ENCODE measurements at regions not wholly inside any gene's neighbourhood (a gene's known extent, or its start where the extent isn't known, plus 50 kb on each side); places are given as distances from the start of the nearest gene placed in this dataset.

DNA sequence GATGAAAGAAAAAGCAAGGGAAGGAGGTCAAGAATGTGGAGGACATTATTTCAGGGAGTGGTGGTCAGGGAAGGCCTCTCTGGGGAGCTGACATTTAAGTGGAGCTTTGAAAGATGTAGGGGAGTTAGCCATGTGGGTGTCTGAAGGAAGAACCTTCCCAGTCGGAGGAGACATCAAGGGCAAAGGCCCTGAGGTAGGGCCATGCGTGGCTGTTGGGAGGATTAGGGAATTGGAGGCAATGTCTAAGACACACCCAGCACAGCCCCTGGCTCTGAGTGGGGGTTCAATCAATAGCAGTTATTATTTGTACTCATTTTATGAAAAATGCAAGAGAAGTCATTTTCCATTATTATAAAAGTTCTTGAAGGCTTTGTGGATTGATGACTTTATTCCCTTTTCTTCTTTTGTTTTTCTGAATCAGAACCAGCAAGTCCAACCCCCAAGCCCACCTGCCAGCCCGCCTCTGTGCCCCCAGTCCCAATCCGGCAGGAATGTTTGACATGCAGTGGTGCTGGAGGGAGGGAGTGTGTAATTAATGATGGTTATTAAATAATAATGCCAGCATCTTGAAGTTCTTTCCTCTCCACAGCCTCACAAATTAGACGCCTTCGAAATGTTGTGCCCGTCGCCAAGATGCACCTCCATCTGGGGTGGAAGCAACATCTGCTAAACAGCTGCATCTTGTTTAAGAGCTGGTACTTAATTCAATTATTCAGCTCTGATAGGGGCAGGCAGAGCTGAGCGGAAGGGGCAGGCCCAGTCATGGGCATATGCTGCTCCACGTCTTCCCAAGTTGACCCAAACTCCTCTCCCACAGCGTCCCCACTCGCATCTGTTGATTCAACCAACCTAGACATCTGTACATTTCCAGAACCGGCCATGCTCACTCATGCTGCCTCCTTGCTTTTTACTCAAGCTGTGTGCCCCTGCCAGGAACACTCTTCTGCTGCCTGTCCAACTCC, 81.3 kb upstream of the SIRPA start:
- TF ChIP-seq, protein P1, sequence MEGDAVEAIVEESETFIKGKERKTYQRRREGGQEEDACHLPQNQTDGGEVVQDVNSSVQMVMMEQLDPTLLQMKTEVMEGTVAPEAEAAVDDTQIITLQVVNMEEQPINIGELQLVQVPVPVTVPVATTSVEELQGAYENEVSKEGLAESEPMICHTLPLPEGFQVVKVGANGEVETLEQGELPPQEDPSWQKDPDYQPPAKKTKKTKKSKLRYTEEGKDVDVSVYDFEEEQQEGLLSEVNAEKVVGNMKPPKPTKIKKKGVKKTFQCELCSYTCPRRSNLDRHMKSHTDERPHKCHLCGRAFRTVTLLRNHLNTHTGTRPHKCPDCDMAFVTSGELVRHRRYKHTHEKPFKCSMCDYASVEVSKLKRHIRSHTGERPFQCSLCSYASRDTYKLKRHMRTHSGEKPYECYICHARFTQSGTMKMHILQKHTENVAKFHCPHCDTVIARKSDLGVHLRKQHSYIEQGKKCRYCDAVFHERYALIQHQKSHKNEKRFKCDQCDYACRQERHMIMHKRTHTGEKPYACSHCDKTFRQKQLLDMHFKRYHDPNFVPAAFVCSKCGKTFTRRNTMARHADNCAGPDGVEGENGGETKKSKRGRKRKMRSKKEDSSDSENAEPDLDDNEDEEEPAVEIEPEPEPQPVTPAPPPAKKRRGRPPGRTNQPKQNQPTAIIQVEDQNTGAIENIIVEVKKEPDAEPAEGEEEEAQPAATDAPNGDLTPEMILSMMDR (IDR thresholded peaks at IDR 0.05): no peak
- TF ChIP-seq POLR2A (IDR thresholded peaks at IDR 0.05): no peak
